ENCODE measurements at regions not wholly inside any gene's neighbourhood (a gene's known extent, or its start where the extent isn't known, plus 50 kb on each side); places are given as distances from the start of the nearest gene placed in this dataset.

- TF ChIP-seq POLR2A (IDR thresholded peaks at IDR 0.05) (no peak), CTCF (IDR thresholded peaks at IDR 0.05) (no peak)
These were observed 55.9 kb upstream of the MTAP start for GRCh38 chr9:21746550-21746949.
